OCI-LY3 (cell line): ENCODE measurements at regions not wholly inside any gene's neighbourhood (a gene's known extent, or its start where the extent isn't known, plus 50 kb on each side); places are given as distances from the start of the nearest gene placed in this dataset.

Experiments
- CTCF ChIP-seq: fragments of 200-600, 300-600 bp; sonication (generic); IDR thresholded peaks from 2 replicates; pipeline ENCODE4 v1.5.1; 2014; ENCODE audit warnings: antibody characterized with exemption, low read length, low read depth
- EZH2phosphoT487 ChIP-seq: fragments of 200-600 bp; shearing (Covaris generic); IDR thresholded peaks from 2 replicates; pipeline ENCODE4 v1.6.1; 2018; ENCODE audit warnings: antibody characterized with exemption, mixed run types, low read depth

GRCh38 chr16:86337581-86338402 is 172.5 kb upstream of the FOXF1 start:
- no peak for TF ChIP-seq CTCF
- no peak for TF ChIP-seq EZH2phosphoT487
